ENCODE measurements at regions not wholly inside any gene's neighbourhood (a gene's known extent, or its start where the extent isn't known, plus 50 kb on each side); places are given as distances from the start of the nearest gene placed in this dataset.

GRCh38 chr4:164575861-164576260 lies 178.1 kb upstream of the SMIM31 start:
- Mint-ChIP-seq H3K27me3 (ENCODE audit: insufficient read depth, unreplicated experiment) (no peaks in the 10 kb centered on the region), H3K4me1 (ENCODE audit: insufficient read depth, unreplicated experiment) (peaks cover 8% of the 10 kb centered on the region), H3K27ac (ENCODE audit: low read depth, unreplicated experiment) (no peak overlapping the region), H3K4me3 (ENCODE audit: unreplicated experiment) (no peak overlapping the region), H3K36me3 (ENCODE audit: insufficient read depth, unreplicated experiment) (no peaks in the 10 kb centered on the region), H3K9me3 (ENCODE audit: unreplicated experiment) (no peaks in the 10 kb centered on the region)
- no peak for DNase-seq (ENCODE audit: unreplicated experiment)
- ChIA-PET CTCF (interaction anchor here (1.2 kb wide), 1 partner anchor 155 kb away, joined by 4 read pairs; no protein-coding TSS in a partner anchor), POLR2A (no interaction called here)
- BruUV-seq (replicated peaks) = no TSS peak
- TF ChIP-seq CTCF (IDR thresholded peaks at IDR 0.05; ENCODE audit: unreplicated experiment) = no peak
- intact Hi-C loops (cut with micrococcal nuclease) = no loop called here

- Mint-ChIP-seq H3K27ac (ENCODE audit: low read depth, unreplicated experiment) (no peak overlapping the region), H3K27me3 (ENCODE audit: insufficient read depth, unreplicated experiment) (no peaks in the 10 kb centered on the region), H3K36me3 (ENCODE audit: insufficient read depth, unreplicated experiment) (no peaks in the 10 kb centered on the region), H3K9me3 (ENCODE audit: unreplicated experiment) (no peaks in the 10 kb centered on the region), H3K4me3 (ENCODE audit: unreplicated experiment) (no peak overlapping the region), H3K4me1 (ENCODE audit: insufficient read depth, unreplicated experiment) (no peaks in the 10 kb centered on the region)
- CTCF ChIA-PET = no interaction called here
- POLR2A ChIA-PET = no interaction called here
- intact Hi-C loops (cut with micrococcal nuclease) = no loop called here
- no TSS peak for BruUV-seq (replicated peaks)
- no peak for DNase-seq (ENCODE audit: unreplicated experiment)
- TF ChIP-seq CTCF (IDR thresholded peaks at IDR 0.05; ENCODE audit: unreplicated experiment) = no peak
These were observed 174.5 kb upstream of the SMIM31 start for GRCh38 chr4:164579270-164579942.

GRCh38 chr4:164591666-164592065 lies 162.3 kb upstream of the SMIM31 start:
- intact Hi-C loops (cut with micrococcal nuclease) = no loop called here
- Mint-ChIP-seq H3K4me3 (ENCODE audit: unreplicated experiment) (no peak overlapping the region), H3K36me3 (ENCODE audit: insufficient read depth, unreplicated experiment) (no peaks in the 10 kb centered on the region), H3K4me1 (ENCODE audit: insufficient read depth, unreplicated experiment) (no peaks in the 10 kb centered on the region), H3K27ac (ENCODE audit: low read depth, unreplicated experiment) (no peak overlapping the region), H3K9me3 (ENCODE audit: unreplicated experiment) (peaks cover 6% of the 10 kb centered on the region), H3K27me3 (ENCODE audit: insufficient read depth, unreplicated experiment) (no peaks in the 10 kb centered on the region)
- ChIA-PET POLR2A (no interaction called here), CTCF (no interaction called here)
- BruUV-seq (replicated peaks) = no TSS peak
- no peak for TF ChIP-seq CTCF (IDR thresholded peaks at IDR 0.05; ENCODE audit: unreplicated experiment)
- no peak for DNase-seq (ENCODE audit: unreplicated experiment)

GRCh38 chr4:164595751-164596150 lies 158.2 kb upstream of the SMIM31 start:
- no peak overlapping the region for H3K27ac Mint-ChIP-seq (ENCODE audit: low read depth, unreplicated experiment)
- TF ChIP-seq CTCF (IDR thresholded peaks at IDR 0.05; ENCODE audit: unreplicated experiment) = no peak
- no TSS peak for BruUV-seq (replicated peaks)
- no peak for DNase-seq (ENCODE audit: unreplicated experiment)
- ChIA-PET POLR2A (no interaction called here), CTCF (interaction anchor here (1.2 kb wide), 1 partner anchor 14 kb away, joined by 3 read pairs; no protein-coding TSS in a partner anchor)
- no peaks in the 10 kb centered on the region for H3K27me3 Mint-ChIP-seq (ENCODE audit: insufficient read depth, unreplicated experiment)
- no peak overlapping the region for H3K4me3 Mint-ChIP-seq (ENCODE audit: unreplicated experiment)
- peaks cover 7% of the 10 kb centered on the region for H3K9me3 Mint-ChIP-seq (ENCODE audit: unreplicated experiment)
- H3K36me3 Mint-ChIP-seq (ENCODE audit: insufficient read depth, unreplicated experiment) = no peaks in the 10 kb centered on the region
- no peaks in the 10 kb centered on the region for H3K4me1 Mint-ChIP-seq (ENCODE audit: insufficient read depth, unreplicated experiment)
- intact Hi-C loops (cut with micrococcal nuclease) = no loop called here

Measured in MCF 10A (cell line).